GM21619 (cell line): ENCODE measurements at regions not wholly inside any gene's neighbourhood (a gene's known extent, or its start where the extent isn't known, plus 50 kb on each side); places are given as distances from the start of the nearest gene placed in this dataset.

Source experiments
- ATAC-seq: cut with Tn5 transposase; IDR thresholded peaks from one replicate; pipeline ENCODE4 v1.9.1; 2021; ENCODE audit not compliant: unreplicated experiment

DNA sequence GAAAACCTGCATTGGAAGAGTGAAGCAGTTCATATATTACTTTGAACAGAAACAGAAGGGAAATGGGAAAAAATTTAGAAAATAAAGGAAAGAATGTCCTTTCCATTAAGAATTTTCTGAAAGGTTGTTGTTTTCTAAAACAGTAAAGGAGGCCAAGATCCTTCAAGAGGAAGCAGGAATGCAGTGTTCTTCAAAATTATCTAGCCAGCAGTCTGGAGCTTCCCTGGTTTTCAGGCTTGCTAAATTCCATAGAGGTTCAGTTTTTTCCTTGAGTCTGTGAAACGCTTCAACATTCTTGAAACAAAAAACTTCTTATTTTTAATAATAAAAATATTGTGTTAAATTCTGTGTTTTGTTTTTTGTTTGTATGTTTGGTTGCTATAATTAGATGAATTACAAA is 189.0 kb upstream of the ANO3 start:
- no peak for ATAC-seq

GRCh38 chr11:26143566-26144290 is 188.2 kb upstream of the ANO3 start:
- ATAC-seq: no peak

- no peak for ATAC-seq
These were observed 187.6 kb upstream of the ANO3 start for GRCh38 chr11:26144291-26144690.

DNA sequence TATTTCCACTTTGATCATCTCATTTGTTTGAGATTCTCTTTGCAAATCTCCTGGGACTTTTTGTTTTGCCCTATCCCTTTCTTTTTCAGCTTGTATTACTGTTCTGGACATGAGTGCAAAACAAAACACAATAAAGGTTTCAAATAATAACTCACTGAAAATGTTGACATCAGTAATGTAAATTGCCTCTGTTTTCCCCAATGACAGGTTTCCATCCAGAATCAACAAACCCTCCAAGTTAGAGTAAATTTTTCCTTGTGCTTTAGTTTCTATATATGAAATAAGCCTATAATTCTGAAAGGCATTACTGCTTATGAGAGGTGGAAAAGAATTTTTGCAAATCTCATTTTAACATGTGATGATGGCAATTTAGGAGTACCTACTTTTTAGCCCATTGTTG is 187.0 kb upstream of the ANO3 start:
- no peak for ATAC-seq

- no peak for ATAC-seq
These were observed 182.3 kb upstream of the ANO3 start for GRCh38 chr11:26149585-26149984.

GRCh38 chr11:26150031-26150430 is 181.9 kb upstream of the ANO3 start:
- ATAC-seq: no peak

GRCh38 chr11:26158251-26158650 is 173.7 kb upstream of the ANO3 start:
- no peak for ATAC-seq

- no peak for ATAC-seq
These were observed 169.6 kb upstream of the ANO3 start for GRCh38 chr11:26162291-26162690.

GRCh38 chr11:26186389-26186788 is 145.5 kb upstream of the ANO3 start:
- ATAC-seq: no peak

GRCh38 chr11:26187639-26188038 is 144.3 kb upstream of the ANO3 start:
- ATAC-seq: no peak

DNA sequence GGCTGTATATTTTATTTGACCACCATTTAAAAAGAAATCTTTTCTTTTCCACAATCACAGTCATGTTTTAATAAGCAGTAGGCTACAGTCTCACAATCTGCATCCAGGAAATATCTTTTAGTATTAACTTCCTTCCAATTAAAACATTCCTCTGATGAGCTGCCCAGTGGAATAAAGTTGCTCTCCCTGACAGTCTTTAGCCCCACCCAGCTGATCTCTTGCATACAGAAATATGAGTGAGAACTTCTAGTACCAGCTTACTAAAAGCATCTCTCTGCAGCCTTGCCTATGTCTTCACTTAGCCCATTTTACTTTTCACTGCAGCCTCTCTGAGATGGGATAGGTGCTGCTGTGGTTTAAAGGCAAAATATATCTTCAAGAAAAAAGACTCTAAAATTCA is 143.4 kb upstream of the ANO3 start:
- no peak for ATAC-seq

- no peak for ATAC-seq
These were observed 140.7 kb upstream of the ANO3 start for GRCh38 chr11:26191193-26191592.

GRCh38 chr11:26193694-26194365 is 138.1 kb upstream of the ANO3 start:
- no peak for ATAC-seq

GRCh38 chr11:26194881-26195280 is 137.0 kb upstream of the ANO3 start:
- ATAC-seq: no peak

DNA sequence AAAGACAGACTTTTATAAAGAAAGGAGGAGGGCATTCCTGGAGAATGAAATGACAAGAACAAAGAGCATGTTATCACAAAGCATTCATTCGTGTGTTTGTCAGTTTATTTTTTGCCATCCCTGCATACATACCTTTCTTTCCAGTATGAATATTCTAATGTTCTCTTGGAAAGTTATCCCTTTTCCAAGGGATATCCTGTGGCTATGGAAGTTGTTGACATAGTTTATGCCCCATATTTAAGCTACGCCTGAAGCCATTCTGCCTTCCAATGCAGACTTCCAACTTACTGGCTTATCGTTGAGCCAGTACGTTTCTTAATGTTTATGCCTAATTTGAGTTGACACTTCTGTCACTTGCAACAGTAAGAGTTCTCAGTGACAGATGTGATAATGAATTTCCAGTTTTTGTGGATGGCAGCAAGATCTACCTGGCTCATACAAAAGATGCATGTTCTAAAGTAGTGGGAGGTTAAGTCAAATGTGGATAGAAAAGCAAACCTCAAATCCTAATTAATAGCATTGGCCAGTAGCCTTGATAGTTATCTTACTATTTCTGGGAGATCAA is 133.3 kb upstream of the ANO3 start:
- no peak for ATAC-seq

- ATAC-seq: no peak
These were observed 132.4 kb upstream of the ANO3 start for GRCh38 chr11:26199331-26200095.

DNA sequence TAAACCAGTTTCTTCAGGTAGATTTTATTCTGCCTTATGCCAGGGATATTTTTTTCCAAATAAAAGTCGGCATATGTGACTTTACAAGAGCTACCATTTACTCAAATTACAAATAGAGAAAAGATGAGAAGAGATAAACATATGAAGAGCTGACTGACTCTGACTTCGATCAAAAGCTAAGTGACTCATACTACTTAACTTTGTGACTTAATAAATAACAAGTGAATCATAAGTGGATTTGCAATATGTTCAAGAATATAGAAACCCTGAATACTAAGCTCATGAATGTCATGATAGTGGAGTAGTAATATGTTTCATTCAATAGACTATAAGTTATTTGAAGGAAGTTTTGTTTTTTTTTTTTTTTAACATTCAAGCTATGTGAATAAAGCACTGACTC is 130.5 kb upstream of the ANO3 start:
- no peak for ATAC-seq

DNA sequence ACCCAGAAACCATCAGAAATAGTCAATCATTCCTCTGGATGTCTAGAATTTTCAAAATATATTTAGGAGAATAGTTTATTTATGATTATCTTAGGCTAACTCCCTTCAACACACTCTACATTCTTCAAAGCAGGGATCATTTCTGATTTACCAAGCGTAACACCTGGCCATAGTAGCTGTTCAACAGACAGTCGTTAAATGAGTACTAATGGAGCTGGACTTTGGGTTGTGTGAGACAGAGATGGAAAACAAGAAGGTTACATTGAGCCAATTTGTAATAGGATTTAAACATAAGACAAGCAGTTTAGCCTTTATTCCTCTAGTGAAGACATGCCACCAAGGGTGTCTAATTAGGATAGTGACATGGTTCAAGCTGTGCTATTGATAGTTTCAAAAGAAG is 129.2 kb upstream of the ANO3 start:
- no peak for ATAC-seq

- ATAC-seq: no peak
These were observed 127.8 kb upstream of the ANO3 start for GRCh38 chr11:26204101-26204500.

- no peak for ATAC-seq
These were observed 127.1 kb upstream of the ANO3 start for GRCh38 chr11:26204839-26205238.

DNA sequence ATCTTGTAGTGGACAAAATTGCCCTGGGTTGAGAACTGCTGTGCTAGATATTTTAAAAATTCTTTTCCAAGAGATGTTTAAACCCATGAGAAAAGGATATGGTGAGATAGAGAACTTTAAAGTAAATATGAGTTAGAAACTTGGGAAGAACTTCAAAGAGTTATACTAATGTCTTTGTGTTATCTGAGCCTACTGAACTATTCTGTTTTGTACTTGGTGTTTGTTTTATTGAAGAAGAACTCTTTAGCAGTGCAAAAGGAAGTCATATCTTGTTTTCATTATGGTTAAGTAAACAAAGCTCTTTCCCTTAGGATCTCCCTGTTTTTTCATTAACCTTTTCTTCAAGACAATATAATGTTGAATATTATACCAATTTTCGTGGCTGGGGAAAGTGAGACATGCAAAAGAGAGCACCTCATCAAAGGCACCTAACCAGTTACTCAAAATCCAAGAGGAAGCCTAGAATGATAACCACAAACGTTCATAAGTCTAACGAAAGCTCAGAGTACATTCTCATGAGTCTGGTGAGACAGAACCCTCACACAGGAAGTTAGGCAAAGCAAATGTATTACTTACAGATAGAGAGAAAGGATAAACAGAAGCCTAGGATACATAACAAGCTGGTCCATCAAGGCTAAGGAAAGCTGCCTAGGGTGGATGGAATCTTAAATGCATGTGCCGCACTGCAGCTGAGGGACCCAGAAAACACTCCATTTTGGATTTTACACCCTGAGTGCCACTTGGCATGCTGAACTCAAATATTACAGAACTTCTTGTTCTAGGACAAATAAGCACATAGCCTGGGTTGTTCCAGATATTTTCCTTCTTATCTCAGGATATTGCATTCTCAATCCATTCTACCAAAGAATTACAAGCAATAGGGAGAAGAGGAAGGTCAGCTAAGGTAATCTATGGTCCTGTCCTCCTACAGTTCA is 112.5 kb upstream of the ANO3 start:
- ATAC-seq: no peak
